Umbilical cord (tissue), 1 donor: ENCODE measurements at regions not wholly inside any gene's neighbourhood (a gene's known extent, or its start where the extent isn't known, plus 50 kb on each side); places are given as distances from the start of the nearest gene placed in this dataset.
"Not testable (repeated sequence)": the region's sequence is repeated elsewhere in the genome, so short reads cannot be mapped to it uniquely, and the experiment has no call there.

Experiments used
- DNase-seq: peaks from one replicate; pipeline ENCODE4 v3.0.0-alpha.2; 2015; ENCODE audit warnings: low spot score

- no peak for DNase-seq
Measured at GRCh38 chr22:22193923-22194322, 50.7 kb upstream of the VPREB1 start.

GRCh38 chr22:22193462-22193861, 51.1 kb upstream of the VPREB1 start:
- not testable (repeated sequence) for DNase-seq

- DNase-seq, result not testable (repeated sequence)
Measured at GRCh38 chr22:22193006-22193405, 51.6 kb upstream of the VPREB1 start.

GRCh38 chr22:22189796-22190195, 54.8 kb upstream of the VPREB1 start:
- not testable (repeated sequence) for DNase-seq

- DNase-seq, result not testable (repeated sequence)
Measured at GRCh38 chr22:22187863-22188262, 56.7 kb upstream of the VPREB1 start.

- DNase-seq, result no peak
Measured at GRCh38 chr22:22187299-22187698, 57.3 kb upstream of the VPREB1 start.

- no peak for DNase-seq
Measured at GRCh38 chr22:22185844-22186499, 58.6 kb upstream of the VPREB1 start.

- no peak for DNase-seq
Measured at GRCh38 chr22:22185217-22185616, 59.4 kb upstream of the VPREB1 start.

GRCh38 chr22:22184277-22184807, 60.2 kb upstream of the VPREB1 start:
- DNase-seq, result peak; percentile 21

- no peak for DNase-seq
Measured at GRCh38 chr22:22182990-22183264, 61.7 kb upstream of the VPREB1 start.

GRCh38 chr22:22182218-22182989, 62.2 kb upstream of the VPREB1 start:
- no peak for DNase-seq

GRCh38 chr22:22181341-22181850, 63.2 kb upstream of the VPREB1 start:
- DNase-seq, result no peak

- no peak for DNase-seq
Measured at GRCh38 chr22:22180738-22181285, 63.8 kb upstream of the VPREB1 start.

- DNase-seq, result no peak
Measured at GRCh38 chr22:22179858-22180257, 64.7 kb upstream of the VPREB1 start.

- DNase-seq, result no peak
Measured at GRCh38 chr22:22178992-22179391, 65.6 kb upstream of the VPREB1 start.

- DNase-seq, result no peak
Measured at GRCh38 chr22:22178355-22178965, 66.1 kb upstream of the VPREB1 start.

GRCh38 chr22:22176929-22177616, 67.5 kb upstream of the VPREB1 start:
- DNase-seq, result no peak

- DNase-seq, result not testable (repeated sequence)
Measured at GRCh38 chr22:22172896-22173628, 71.5 kb upstream of the VPREB1 start.

GRCh38 chr22:22171357-22172218, 73.0 kb upstream of the VPREB1 start:
- no peak for DNase-seq

GRCh38 chr22:22169923-22170322, 74.7 kb upstream of the VPREB1 start:
- DNase-seq, result no peak
